Transverse colon (tissue), 3 donors: ENCODE measurements at regions not wholly inside any gene's neighbourhood (a gene's known extent, or its start where the extent isn't known, plus 50 kb on each side); places are given as distances from the start of the nearest gene placed in this dataset.

ENCODE experiments used
- CTCF ChIP-seq, 5 experiments: fragments of 200-600 bp in 3 of 5; fragments of 450-650 bp in 2 of 5; sonication (generic) in 3 of 5; IDR thresholded peaks; 1 replicate in 2 of 5; 2 replicates in 3 of 5; pipeline ENCODE4 v1.5.1; 2016 to 2017; ENCODE audit warnings: antibody characterized with exemption in 5 of 5, inconsistent platforms in 3 of 5, mild to moderate bottlenecking in 2 of 5, moderate library complexity in 1 of 5
- EP300 ChIP-seq: sonication (generic); formaldehyde crosslinking; IDR thresholded peaks from one replicate; pipeline ENCODE4 v1.6.1; 2017; ENCODE audit warnings: antibody characterized with exemption, low read depth
- POLR2A ChIP-seq: fragments of 450-650 bp; IDR thresholded peaks from one replicate; pipeline ENCODE4 v1.6.1; 2016; ENCODE audit warnings: antibody characterized with exemption, mild to moderate bottlenecking, moderate library complexity

GRCh38 chrX:69231903-69232302 is 66.7 kb upstream of the PJA1 start:
- TF ChIP-seq POLR2A (no peak), CTCF (IDR thresholded peaks at IDR 0.05) (no peak), EP300 (no peak)
